ENCODE measurements at regions not wholly inside any gene's neighbourhood (a gene's known extent, or its start where the extent isn't known, plus 50 kb on each side); places are given as distances from the start of the nearest gene placed in this dataset.

- no peak for DNase-seq (ENCODE audit: low read depth in 2 of 2)
- TF ChIP-seq CTCF (IDR thresholded peaks at IDR 0.05; ENCODE audit: low read depth, low read length): no peak
- H3K4me3 ChIP-seq (replicated peaks in 1 of 2; ENCODE audit: low read depth in 2 of 2, low read length in 2 of 2): no peak overlapping the region
These were observed 310.2 kb downstream of the FGFR2 start for GRCh38 chr10:121288011-121288410.

GRCh38 chr10:121288864-121289661, 309.2 kb downstream of the FGFR2 start:
- H3K4me3 ChIP-seq (replicated peaks in 1 of 2; ENCODE audit: low read depth in 2 of 2, low read length in 2 of 2): no peak overlapping the region
- no peak for TF ChIP-seq CTCF (IDR thresholded peaks at IDR 0.05; ENCODE audit: low read depth, low read length)
- no peak for DNase-seq (ENCODE audit: low read depth in 2 of 2)

GRCh38 chr10:121289800-121290199, 308.4 kb downstream of the FGFR2 start:
- no peak for DNase-seq (ENCODE audit: low read depth in 2 of 2)
- H3K4me3 ChIP-seq (replicated peaks in 1 of 2; ENCODE audit: low read depth in 2 of 2, low read length in 2 of 2): no peak overlapping the region
- TF ChIP-seq CTCF (IDR thresholded peaks at IDR 0.05; ENCODE audit: low read depth, low read length): no peak

- H3K4me3 ChIP-seq (replicated peaks in 1 of 2; ENCODE audit: low read depth in 2 of 2, low read length in 2 of 2): no peak overlapping the region
- DNase-seq (ENCODE audit: low read depth in 2 of 2): no peak
- no peak for TF ChIP-seq CTCF (IDR thresholded peaks at IDR 0.05; ENCODE audit: low read depth, low read length)
These were observed 307.6 kb downstream of the FGFR2 start for GRCh38 chr10:121290674-121291073.

- TF ChIP-seq CTCF (IDR thresholded peaks at IDR 0.05; ENCODE audit: low read depth, low read length): no peak
- no peak overlapping the region for H3K4me3 ChIP-seq (replicated peaks in 1 of 2; ENCODE audit: low read depth in 2 of 2, low read length in 2 of 2)
- no peak for DNase-seq (ENCODE audit: low read depth in 2 of 2)
These were observed 306.9 kb downstream of the FGFR2 start for GRCh38 chr10:121291376-121291775.

- no peak for TF ChIP-seq CTCF (IDR thresholded peaks at IDR 0.05; ENCODE audit: low read depth, low read length)
- no peak for DNase-seq (ENCODE audit: low read depth in 2 of 2)
- no peak overlapping the region for H3K4me3 ChIP-seq (replicated peaks in 1 of 2; ENCODE audit: low read depth in 2 of 2, low read length in 2 of 2)
These were observed 306.4 kb downstream of the FGFR2 start for GRCh38 chr10:121291823-121292222.

GRCh38 chr10:121292321-121292720, 305.9 kb downstream of the FGFR2 start:
- no peak for TF ChIP-seq CTCF (IDR thresholded peaks at IDR 0.05; ENCODE audit: low read depth, low read length)
- H3K4me3 ChIP-seq (replicated peaks in 1 of 2; ENCODE audit: low read depth in 2 of 2, low read length in 2 of 2): no peak overlapping the region
- DNase-seq (ENCODE audit: low read depth in 2 of 2): no peak

Data from cardiac fibroblast (primary cell).